ENCODE measurements at regions not wholly inside any gene's neighbourhood (a gene's known extent, or its start where the extent isn't known, plus 50 kb on each side); places are given as distances from the start of the nearest gene placed in this dataset.

- intact Hi-C loops (cut with DNase I), result no loop called here
- Histone ChIP-seq H3K4me3 (no peak overlapping the region), H3K36me3 (replicated peaks in 1 of 2; ENCODE audit: insufficient read depth in 1 of 2, low read depth in 2 of 2) (no peaks in the 10 kb centered on the region), H3K27me3 (no peaks in the 10 kb centered on the region), H3K27ac (no peak overlapping the region), H3K9me3 (no peaks in the 10 kb centered on the region), H3K4me1 (no peaks in the 10 kb centered on the region)
- DNase-seq, result no peak
- WGBS, 2 donors, result 49 to 65% methylated on average over 6 of the region's 6 CpGs
- TF ChIP-seq CTCF (IDR thresholded peaks at IDR 0.05) (no peak), POLR2A (IDR thresholded peaks at IDR 0.05) (no peak)
- no peak for ATAC-seq
Measured at GRCh38 chr7:152528612-152529011, 92.8 kb upstream of the KMT2C start.

- H3K4me3 ChIP-seq, result no peak overlapping the region
- no peaks in the 10 kb centered on the region for H3K27me3 ChIP-seq
- WGBS, 2 donors, result 31 to 35% methylated on average over 7 of the region's 7 CpGs
- intact Hi-C loops (cut with DNase I), result no loop called here
- peak overlapping the region in 3 of 4 donors; percentile 0 to 38 (median 34) for H3K27ac ChIP-seq
- H3K9me3 ChIP-seq, result no peaks in the 10 kb centered on the region
- H3K4me1 ChIP-seq, result peaks cover 4% of the 10 kb centered on the region
- ATAC-seq (peak; percentile 77), DNase-seq (peak; percentile 36 to 59 (median 58))
- H3K36me3 ChIP-seq (replicated peaks in 1 of 2; ENCODE audit: insufficient read depth in 1 of 2, low read depth in 2 of 2), result no peaks in the 10 kb centered on the region
- TF ChIP-seq POLR2A (IDR thresholded peaks at IDR 0.05) (no peak), CTCF (IDR thresholded peaks at IDR 0.05) (no peak)
Measured at GRCh38 chr7:152527610-152528032, 91.8 kb upstream of the KMT2C start.

- DNase-seq, result no peak
- WGBS, 2 donors, result 86 to 88% methylated on average over 13 to 14 of the region's 14 CpGs
- H3K27ac ChIP-seq, result no peak overlapping the region
- TF ChIP-seq POLR2A (IDR thresholded peaks at IDR 0.05), result no peak
- no peak for TF ChIP-seq CTCF (IDR thresholded peaks at IDR 0.05)
- no peaks in the 10 kb centered on the region for H3K27me3 ChIP-seq
- H3K36me3 ChIP-seq (replicated peaks in 1 of 2; ENCODE audit: insufficient read depth in 1 of 2, low read depth in 2 of 2), result no peaks in the 10 kb centered on the region
- H3K4me3 ChIP-seq, result no peak overlapping the region
- no peak for ATAC-seq
- peaks cover 0 to 8% (median 0%) of the 10 kb centered on the region in 3 donors for H3K9me3 ChIP-seq
- H3K4me1 ChIP-seq, result peaks cover 13% of the 10 kb centered on the region
- intact Hi-C loops (cut with DNase I), result no loop called here
Measured at GRCh38 chr7:152523916-152524315, 88.1 kb upstream of the KMT2C start.

- WGBS, 2 donors, result 3 to 4% methylated on average over 9 to 10 of the region's 10 CpGs
Measured at GRCh38 chr7:152522571-152523067, 86.8 kb upstream of the KMT2C start.

More at GRCh38 chr7:152522571-152523067, 86.8 kb upstream of the KMT2C start:
- Histone ChIP-seq H3K36me3 (replicated peaks in 1 of 2; ENCODE audit: insufficient read depth in 1 of 2, low read depth in 2 of 2) (no peaks in the 10 kb centered on the region), H3K27ac (no peak overlapping the region), H3K9me3 (peaks cover 0 to 9% (median 0%) of the 10 kb centered on the region in 3 donors), H3K4me1 (peaks cover 13% of the 10 kb centered on the region), H3K27me3 (no peaks in the 10 kb centered on the region), H3K4me3 (no peak overlapping the region)
- DNase-seq, result peak in 2 of 4 donors; percentile 11 to 23
- intact Hi-C loops (cut with DNase I), result no loop called here
- peak; percentile 45 for ATAC-seq
- TF ChIP-seq POLR2A (IDR thresholded peaks at IDR 0.05) (no peak), CTCF (IDR thresholded peaks at IDR 0.05) (no peak)

Measured in body of pancreas (tissue), 4 donors.